HG03064 (cell line): ENCODE measurements at regions not wholly inside any gene's neighbourhood (a gene's known extent, or its start where the extent isn't known, plus 50 kb on each side); places are given as distances from the start of the nearest gene placed in this dataset.

Experiments used
- ATAC-seq: cut with Tn5 transposase; IDR thresholded peaks from one replicate; pipeline ENCODE4 v1.9.1; 2021; ENCODE audit warnings: low read depth; ENCODE audit not compliant: unreplicated experiment

DNA sequence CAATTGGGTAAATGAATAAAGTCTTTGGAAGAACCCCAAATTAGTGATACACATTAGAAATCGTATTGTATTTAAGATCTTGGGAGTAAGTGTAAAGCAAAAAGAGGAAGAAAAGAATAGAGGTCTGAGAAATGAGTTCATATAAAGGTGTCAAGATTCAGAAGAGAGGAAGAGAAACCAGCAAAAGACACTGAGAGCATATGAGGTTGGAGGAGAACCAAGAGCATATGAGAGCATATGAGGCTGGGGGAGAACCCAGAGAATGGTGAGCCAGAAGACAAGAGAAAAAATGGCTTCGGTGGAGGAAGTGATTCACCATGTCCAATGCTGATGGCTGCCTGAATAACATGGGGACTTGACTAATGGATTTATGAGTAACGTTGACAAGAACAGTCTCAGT, 620.1 kb upstream of the GCFC2 start:
- ATAC-seq: no peak

DNA sequence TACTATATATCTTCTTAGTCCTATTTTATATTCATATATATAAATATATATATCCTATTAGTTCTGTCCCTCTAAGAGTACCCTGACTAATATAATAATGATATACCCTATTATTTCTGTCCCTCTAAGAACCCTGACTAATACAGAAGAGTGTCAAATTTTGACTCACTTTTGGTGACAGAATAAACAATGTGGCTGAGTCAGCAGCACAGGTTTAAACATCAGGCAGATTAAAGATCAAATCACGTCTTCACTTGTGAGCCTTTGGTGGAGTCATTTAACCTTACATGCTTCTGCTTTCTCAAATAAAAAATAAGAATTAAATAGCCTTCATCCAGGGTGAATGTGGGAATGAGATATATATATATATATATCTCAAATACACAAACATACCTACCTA, 615.9 kb upstream of the GCFC2 start:
- no peak for ATAC-seq

- no peak for ATAC-seq
Measured at GRCh38 chr2:76323381-76323780, 612.7 kb upstream of the GCFC2 start.

- no peak for ATAC-seq
Measured at GRCh38 chr2:76320716-76321115, 610.0 kb upstream of the GCFC2 start.

- ATAC-seq: no peak
Measured at GRCh38 chr2:76318848-76319360, 608.2 kb upstream of the GCFC2 start.

- ATAC-seq: no peak
Measured at GRCh38 chr2:76316691-76317090, 606.0 kb upstream of the GCFC2 start.

DNA sequence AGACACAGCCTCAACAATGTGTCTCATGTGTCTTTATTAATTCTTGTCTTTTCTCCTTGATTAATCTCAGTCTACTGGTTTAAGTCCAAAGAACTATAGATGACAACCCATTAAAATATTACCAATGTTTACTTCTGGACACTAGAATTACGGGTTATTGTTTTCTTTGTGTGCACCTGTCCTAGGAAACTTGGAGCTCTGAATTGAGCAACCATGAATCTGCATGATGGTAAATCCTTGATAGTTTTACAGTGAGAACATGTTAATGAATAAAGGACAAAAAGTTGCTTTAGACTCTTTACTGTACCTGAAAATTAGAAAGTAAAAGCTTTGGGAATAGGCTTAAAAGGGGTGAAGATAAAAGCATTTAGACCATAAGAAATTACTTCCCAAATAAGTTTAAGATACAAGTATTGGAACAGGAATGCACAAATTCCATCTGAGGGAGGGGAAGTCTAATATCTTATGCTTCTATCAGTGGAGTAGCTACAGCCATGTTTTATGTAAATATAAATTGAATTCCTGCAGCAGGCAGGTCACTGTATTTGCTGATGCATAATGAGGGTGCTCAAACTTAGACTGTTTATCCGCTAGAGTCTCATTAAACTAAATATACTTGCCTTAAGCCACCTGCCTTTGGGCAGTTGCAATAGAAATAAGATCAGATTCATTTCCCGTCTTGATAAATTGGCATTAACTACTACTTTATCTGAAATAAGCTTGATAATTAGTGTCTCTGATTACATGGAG, 603.7 kb upstream of the GCFC2 start:
- no peak for ATAC-seq

DNA sequence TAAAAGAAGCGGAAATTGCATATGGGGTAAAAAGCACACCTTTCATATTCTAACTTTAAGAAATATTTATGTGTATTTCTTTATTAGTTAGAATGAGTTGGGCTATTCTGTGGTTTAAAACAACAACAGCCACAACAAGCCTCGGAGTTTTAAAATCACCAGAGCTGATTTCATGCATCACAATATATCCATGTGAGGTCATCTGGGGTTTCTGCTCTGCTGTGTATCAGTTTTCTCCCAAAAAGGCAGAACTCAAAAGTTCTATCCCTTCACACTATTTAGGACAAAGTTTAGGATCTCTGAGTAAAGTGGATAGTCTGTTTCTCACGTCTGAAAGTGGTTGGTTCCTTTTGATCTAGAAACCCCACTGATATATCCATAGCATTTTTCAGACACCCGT, 601.5 kb upstream of the GCFC2 start:
- ATAC-seq: no peak

DNA sequence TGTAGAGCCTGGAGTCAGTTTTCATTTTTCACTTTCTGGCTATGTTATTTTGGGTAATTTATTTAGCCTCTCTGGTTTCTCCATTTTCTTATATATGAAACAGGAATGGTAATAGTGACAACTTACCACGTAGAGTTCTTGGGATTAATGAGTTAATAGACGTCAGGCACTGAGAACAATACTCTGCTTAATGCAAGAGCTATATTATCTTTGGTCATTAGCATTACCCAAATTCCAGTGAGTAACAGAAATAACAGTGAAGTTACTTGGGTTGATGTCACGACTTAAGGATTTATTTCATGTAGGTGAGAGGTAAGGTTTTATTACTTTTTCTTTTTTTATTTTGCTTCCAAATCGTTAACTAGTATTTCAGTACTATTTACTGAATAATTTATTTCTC, 601.0 kb upstream of the GCFC2 start:
- no peak for ATAC-seq

DNA sequence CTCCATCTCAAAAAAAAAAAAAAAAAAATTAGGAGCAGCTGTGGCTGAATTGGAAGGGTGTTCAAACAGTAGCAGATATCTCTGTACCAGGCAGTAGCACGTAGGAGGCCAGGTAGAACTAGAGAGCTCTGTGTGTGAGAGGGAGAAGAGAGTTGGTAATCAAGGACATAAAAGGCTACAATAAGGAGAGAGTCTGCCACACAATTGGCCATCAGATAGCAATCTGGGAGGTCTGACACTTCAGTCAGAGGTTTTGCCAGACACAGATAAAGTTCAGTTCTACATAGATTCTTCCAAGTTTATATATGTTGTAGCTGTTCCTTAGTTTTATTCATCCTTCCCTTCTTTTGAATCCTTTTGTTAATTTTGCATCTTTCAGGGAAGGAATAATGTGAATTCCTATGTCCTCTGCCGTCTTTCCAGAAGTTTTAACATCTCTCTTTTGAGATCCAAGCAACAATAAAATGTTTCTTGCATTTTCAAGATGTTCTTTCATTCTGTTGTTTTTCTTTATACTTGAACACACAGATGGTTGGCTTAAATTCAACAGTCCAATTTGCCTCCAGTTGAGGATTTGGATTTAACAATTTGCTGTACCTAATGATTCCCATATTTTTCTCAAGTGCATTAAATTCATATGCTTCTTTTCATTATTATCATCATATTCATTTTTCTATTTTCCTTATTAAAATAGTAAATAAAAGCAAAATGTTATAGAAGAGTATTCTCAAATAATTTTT, 600.3 kb upstream of the GCFC2 start:
- ATAC-seq: no peak

DNA sequence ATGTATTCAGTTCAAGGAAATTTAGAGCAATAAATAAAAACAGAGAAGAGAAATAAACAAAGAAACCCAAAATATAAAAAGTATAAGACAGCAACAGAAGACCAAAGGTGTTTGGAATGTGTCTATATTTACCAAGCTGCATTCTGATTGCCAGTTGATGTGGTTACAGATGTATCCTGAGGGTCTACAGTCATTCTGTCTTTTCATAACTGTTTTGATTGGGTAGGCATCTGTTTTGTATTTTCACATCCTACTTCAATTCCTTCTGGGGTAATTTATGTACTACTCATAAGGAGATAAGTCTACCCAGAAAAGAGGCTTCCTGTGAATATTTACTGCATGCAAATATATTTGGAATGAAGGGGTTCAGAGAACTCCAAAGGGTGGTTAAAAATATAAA, 596.8 kb upstream of the GCFC2 start:
- no peak for ATAC-seq

- no peak for ATAC-seq
Measured at GRCh38 chr2:76298041-76298440, 587.3 kb upstream of the GCFC2 start.

DNA sequence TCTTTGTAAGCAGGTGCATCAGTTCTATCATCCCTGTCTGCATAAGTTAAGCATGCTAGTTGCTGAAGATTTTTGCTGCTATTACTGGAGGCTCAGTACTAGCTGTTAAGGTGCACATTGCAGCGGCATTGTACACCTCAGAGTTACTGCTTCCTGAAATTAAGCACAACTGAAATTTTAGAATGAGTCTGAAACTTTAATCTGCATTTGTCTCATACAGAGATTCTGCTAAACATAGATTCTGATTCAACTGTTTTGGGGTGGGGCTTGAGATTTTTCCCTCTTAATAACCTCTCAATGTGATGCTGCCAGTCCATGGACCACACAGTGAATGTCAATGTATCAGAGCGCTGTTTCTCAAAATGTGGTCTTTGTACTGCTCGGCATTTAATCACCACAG, 585.7 kb upstream of the GCFC2 start:
- no peak for ATAC-seq

- ATAC-seq: no peak
Measured at GRCh38 chr2:76295762-76296161, 585.0 kb upstream of the GCFC2 start.

GRCh38 chr2:76288598-76288997, 577.9 kb upstream of the GCFC2 start:
- ATAC-seq: no peak

GRCh38 chr2:76288146-76288545, 577.4 kb upstream of the GCFC2 start:
- ATAC-seq: no peak

DNA sequence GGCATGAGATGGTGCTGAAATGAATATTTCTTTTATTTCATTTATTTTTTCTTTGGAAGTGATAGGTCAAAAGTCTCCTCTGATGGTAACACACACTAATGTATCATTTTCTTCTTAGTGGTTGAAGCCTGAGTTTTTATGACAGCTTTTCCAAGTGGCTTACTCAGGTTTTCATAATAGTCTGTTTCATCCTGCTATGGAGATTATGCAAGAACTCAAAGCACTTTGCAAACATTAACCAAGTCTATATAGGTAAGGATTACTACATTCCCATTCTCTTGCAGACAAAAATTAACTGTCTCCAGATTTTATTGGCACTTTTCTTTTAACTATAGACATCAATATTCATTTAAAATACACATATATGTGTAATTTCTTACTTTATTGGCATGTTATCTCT, 572.6 kb upstream of the GCFC2 start:
- no peak for ATAC-seq

DNA sequence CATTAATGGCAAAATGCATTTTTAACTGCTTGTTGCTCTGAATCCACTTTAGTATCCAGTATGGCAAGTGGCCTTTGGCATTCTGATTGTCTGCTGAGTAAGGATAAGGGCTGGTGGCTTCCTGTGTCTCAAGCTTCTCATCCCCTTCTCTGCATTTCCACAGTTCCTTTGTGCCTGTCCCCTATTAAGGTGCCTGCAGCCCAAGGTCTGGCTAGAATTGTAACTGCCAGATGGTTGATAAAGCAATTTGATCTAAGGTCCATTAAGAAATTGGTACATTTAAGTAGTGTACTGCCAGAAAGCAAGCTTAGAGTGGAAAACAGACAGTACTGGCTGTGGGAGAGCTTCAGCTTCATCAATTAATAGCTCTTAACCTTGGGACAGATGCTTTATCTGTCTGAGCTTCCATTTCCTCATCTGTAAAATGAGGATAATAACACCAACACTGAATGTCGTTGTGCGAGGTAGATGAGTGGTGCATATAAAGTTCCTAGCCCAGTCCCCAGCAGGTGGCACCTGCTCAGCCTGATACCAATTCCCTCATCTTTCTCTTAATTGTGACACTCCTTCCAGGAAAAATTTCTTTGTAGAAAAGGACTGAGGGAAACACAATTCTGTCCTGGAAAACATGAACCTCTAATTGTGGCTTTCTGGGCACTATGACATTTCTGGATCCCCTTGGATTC, 570.6 kb upstream of the GCFC2 start:
- ATAC-seq: no peak

GRCh38 chr2:76280686-76281085, 570.0 kb upstream of the GCFC2 start:
- ATAC-seq: no peak

GRCh38 chr2:76279142-76279541, 568.4 kb upstream of the GCFC2 start:
- no peak for ATAC-seq

- ATAC-seq: no peak
Measured at GRCh38 chr2:76275788-76276187, 565.1 kb upstream of the GCFC2 start.
